ENCODE measurements at regions not wholly inside any gene's neighbourhood (a gene's known extent, or its start where the extent isn't known, plus 50 kb on each side); places are given as distances from the start of the nearest gene placed in this dataset.

DNA sequence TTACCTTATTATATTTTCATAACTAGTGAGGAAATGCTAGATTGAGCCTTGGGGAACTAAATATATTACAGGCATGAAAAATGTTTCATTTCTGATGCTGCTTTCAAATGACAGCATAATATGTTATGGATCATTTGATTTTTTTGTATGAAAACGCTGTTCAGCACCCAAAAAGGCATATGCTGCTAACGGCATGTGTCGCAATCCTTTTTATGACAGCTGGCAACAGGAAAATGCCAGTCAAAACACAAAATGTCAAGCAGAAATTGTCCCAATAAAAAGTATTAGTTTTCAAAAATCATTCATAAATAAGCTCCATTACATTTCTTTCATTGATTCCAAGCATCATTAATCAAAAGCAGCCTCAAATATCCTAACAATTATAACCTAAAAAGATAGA lies 1244.5 kb downstream of the PCDH7 start:
- POLR2A ChIA-PET (ENCODE audit: unreplicated experiment), result no interaction called here
- no peaks in the 10 kb centered on the region for H3K9me2 ChIP-seq (replicated peaks; ENCODE audit: low read length)
- TF ChIP-seq EZH2phosphoT487 (IDR thresholded peaks at IDR 0.05; ENCODE audit: borderline replicate concordance, low read length) (no peak), EZH2 (IDR thresholded peaks at IDR 0.05; ENCODE audit: low read length, unreplicated experiment) (no peak), CTCF (conservative IDR thresholded peaks at IDR 0.05; ENCODE audit: low read depth, low read length) (no peak)
- H3K79me2 ChIP-seq (ENCODE audit: low read length), result no peaks in the 10 kb centered on the region
- H4K20me1 ChIP-seq (ENCODE audit: low read length), result no peaks in the 10 kb centered on the region
- DNase-seq (no peak), ATAC-seq (no peak)
- CTCF ChIA-PET, result no interaction called here
- H3K4me2 ChIP-seq (ENCODE audit: low read length), result no peak overlapping the region
- no peaks in the 10 kb centered on the region for H3K36me3 ChIP-seq (ENCODE audit: low read depth, low read length)
- H3K4me1 ChIP-seq (ENCODE audit: insufficient read depth, low read length), result no peaks in the 10 kb centered on the region
- no peak overlapping the region for H3K27ac ChIP-seq (ENCODE audit: low read length)
- no TSS peak for BruUV-seq (replicated peaks)
- H3K9me3 ChIP-seq (ENCODE audit: low read length), result no peaks in the 10 kb centered on the region
- no peaks in the 10 kb centered on the region for H3F3A ChIP-seq (ENCODE audit: low read length, unreplicated experiment)
- no peak overlapping the region for H2AFZ ChIP-seq (ENCODE audit: low read length)
- no peak overlapping the region for H3K9ac ChIP-seq (ENCODE audit: low read length)
- intact Hi-C loops (cut with micrococcal nuclease), result no loop called here
- no peaks in the 10 kb centered on the region for H3K27me3 ChIP-seq (ENCODE audit: low read length)
- no peak overlapping the region for H3K4me3 ChIP-seq (ENCODE audit: low read length)

GRCh38 chr4:31968842-31969241 lies 1248.7 kb downstream of the PCDH7 start:
- CTCF ChIA-PET, result no interaction called here

More at GRCh38 chr4:31968842-31969241, 1248.7 kb downstream of the PCDH7 start:
- H3K4me2 ChIP-seq (ENCODE audit: low read length), result no peak overlapping the region
- no peaks in the 10 kb centered on the region for H3K9me3 ChIP-seq (ENCODE audit: low read length)
- H3K27me3 ChIP-seq (ENCODE audit: low read length), result no peaks in the 10 kb centered on the region
- no TSS peak for BruUV-seq (replicated peaks)
- H3K9ac ChIP-seq (ENCODE audit: low read length), result no peak overlapping the region
- POLR2A ChIA-PET (ENCODE audit: unreplicated experiment), result no interaction called here
- no peaks in the 10 kb centered on the region for H3K79me2 ChIP-seq (ENCODE audit: low read length)
- no peaks in the 10 kb centered on the region for H3K9me2 ChIP-seq (replicated peaks; ENCODE audit: low read length)
- H3K4me3 ChIP-seq (ENCODE audit: low read length), result no peak overlapping the region
- intact Hi-C loops (cut with micrococcal nuclease), result no loop called here
- ATAC-seq, result no peak
- H3F3A ChIP-seq (ENCODE audit: low read length, unreplicated experiment), result no peaks in the 10 kb centered on the region
- no peak for TF ChIP-seq CTCF (conservative IDR thresholded peaks at IDR 0.05; ENCODE audit: low read depth, low read length)
- no peak for TF ChIP-seq EZH2 (IDR thresholded peaks at IDR 0.05; ENCODE audit: low read length, unreplicated experiment)
- TF ChIP-seq EZH2phosphoT487 (IDR thresholded peaks at IDR 0.05; ENCODE audit: borderline replicate concordance, low read length), result no peak
- no peak overlapping the region for H2AFZ ChIP-seq (ENCODE audit: low read length)
- DNase-seq, result no peak
- no peaks in the 10 kb centered on the region for H3K4me1 ChIP-seq (ENCODE audit: insufficient read depth, low read length)
- H3K36me3 ChIP-seq (ENCODE audit: low read depth, low read length), result no peaks in the 10 kb centered on the region
- H4K20me1 ChIP-seq (ENCODE audit: low read length), result no peaks in the 10 kb centered on the region
- H3K27ac ChIP-seq (ENCODE audit: low read length), result no peak overlapping the region
